ENCODE measurements at regions not wholly inside any gene's neighbourhood (a gene's known extent, or its start where the extent isn't known, plus 50 kb on each side); places are given as distances from the start of the nearest gene placed in this dataset.

DNA sequence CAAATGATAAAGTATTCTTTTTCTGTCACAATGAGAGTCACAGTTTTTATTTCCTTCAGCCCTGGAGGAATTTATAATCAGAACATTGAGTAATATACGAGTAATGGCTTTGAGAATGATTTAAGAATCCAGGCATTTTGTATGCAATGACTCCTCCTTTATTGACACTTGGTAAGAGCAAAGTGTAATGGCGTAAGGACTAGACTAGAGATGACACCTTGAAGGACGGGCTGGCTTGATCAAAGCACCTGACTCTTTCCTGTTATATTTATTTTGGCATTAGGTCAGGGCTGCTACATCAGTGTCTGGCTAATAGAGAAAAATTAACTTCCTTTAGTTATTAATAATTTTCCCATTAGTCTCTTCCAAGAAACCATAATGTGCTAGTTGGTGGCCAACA is 482.4 kb upstream of the GCFC2 start:
- no TSS peak for BruUV-seq (replicated peaks)
- CTCF ChIA-PET: interaction anchor here (1.3 kb wide), 1 partner anchor 406 kb away, joined by 6 read pairs; no protein-coding TSS in a partner anchor
- DNase-seq (ENCODE audit: unreplicated experiment): no peak

DNA sequence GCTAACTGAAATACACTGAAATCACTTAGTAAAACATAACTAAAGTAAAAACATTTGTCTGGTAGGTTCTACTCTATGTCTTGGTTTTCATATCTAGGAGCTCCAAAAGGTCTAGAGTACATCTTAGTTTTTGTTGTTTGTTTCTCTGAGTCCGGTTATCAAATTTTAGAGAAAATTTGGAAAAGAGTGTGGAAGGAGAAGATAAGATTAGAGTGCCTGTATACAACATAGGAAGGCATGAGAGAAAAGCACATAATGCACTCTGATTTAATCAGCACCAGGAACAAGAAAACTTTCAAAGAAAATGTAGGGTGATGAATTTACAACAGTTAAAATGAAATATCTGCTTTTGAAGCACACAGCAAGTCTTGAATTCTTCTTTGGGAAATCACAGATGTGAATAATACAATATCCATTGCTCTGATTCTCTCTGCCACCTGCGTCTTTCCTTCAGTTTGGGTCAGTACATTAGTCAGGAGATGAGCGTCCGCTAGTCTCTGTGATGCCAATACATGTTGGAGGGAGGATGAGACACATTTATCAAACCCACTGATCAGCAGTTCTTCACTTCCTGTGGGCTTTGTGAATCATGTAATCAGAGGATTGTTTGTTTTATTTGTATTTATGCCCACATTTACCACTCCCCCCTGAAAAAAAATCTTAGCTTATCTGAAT is 477.8 kb upstream of the GCFC2 start:
- Mint-ChIP-seq H3K4me1 (ENCODE audit: insufficient read depth, unreplicated experiment) (peaks cover 10% of the 10 kb centered on the region), H3K4me3 (ENCODE audit: unreplicated experiment) (no peak overlapping the region), H3K27me3 (ENCODE audit: insufficient read depth, unreplicated experiment) (peaks cover 7% of the 10 kb centered on the region), H3K9me3 (ENCODE audit: unreplicated experiment) (no peaks in the 10 kb centered on the region), H3K36me3 (ENCODE audit: insufficient read depth, unreplicated experiment) (no peaks in the 10 kb centered on the region), H3K27ac (ENCODE audit: low read depth, unreplicated experiment) (no peak overlapping the region)
- no peak for DNase-seq (ENCODE audit: unreplicated experiment)
- POLR2A ChIA-PET: no interaction called here
- intact Hi-C loops (cut with micrococcal nuclease): no loop called here
- CTCF ChIA-PET: interaction anchor here (2.0 kb wide), 1 partner anchor 9 kb away, joined by 11 read pairs; no protein-coding TSS in a partner anchor
- TF ChIP-seq, protein P1, sequence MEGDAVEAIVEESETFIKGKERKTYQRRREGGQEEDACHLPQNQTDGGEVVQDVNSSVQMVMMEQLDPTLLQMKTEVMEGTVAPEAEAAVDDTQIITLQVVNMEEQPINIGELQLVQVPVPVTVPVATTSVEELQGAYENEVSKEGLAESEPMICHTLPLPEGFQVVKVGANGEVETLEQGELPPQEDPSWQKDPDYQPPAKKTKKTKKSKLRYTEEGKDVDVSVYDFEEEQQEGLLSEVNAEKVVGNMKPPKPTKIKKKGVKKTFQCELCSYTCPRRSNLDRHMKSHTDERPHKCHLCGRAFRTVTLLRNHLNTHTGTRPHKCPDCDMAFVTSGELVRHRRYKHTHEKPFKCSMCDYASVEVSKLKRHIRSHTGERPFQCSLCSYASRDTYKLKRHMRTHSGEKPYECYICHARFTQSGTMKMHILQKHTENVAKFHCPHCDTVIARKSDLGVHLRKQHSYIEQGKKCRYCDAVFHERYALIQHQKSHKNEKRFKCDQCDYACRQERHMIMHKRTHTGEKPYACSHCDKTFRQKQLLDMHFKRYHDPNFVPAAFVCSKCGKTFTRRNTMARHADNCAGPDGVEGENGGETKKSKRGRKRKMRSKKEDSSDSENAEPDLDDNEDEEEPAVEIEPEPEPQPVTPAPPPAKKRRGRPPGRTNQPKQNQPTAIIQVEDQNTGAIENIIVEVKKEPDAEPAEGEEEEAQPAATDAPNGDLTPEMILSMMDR (IDR thresholded peaks at IDR 0.05; ENCODE audit: unreplicated experiment): no peak
- no TSS peak for BruUV-seq (replicated peaks)

More for the DNA sequence above, 482.4 kb upstream of the GCFC2 start:
- POLR2A ChIA-PET: no interaction called here
- TF ChIP-seq, protein P1 (IDR thresholded peaks at IDR 0.05; ENCODE audit: unreplicated experiment): no peak
- H3K27ac Mint-ChIP-seq (ENCODE audit: low read depth, unreplicated experiment): no peak overlapping the region
- intact Hi-C loops (cut with micrococcal nuclease): loop anchor here (10.0 kb wide), 1 partner anchor 468 kb away; no protein-coding TSS in a partner anchor
- H3K4me3 Mint-ChIP-seq (ENCODE audit: unreplicated experiment): no peak overlapping the region
- no peaks in the 10 kb centered on the region for H3K4me1 Mint-ChIP-seq (ENCODE audit: insufficient read depth, unreplicated experiment)
- no peaks in the 10 kb centered on the region for H3K9me3 Mint-ChIP-seq (ENCODE audit: unreplicated experiment)
- H3K27me3 Mint-ChIP-seq (ENCODE audit: insufficient read depth, unreplicated experiment): peaks cover 7% of the 10 kb centered on the region
- H3K36me3 Mint-ChIP-seq (ENCODE audit: insufficient read depth, unreplicated experiment): no peaks in the 10 kb centered on the region

DNA sequence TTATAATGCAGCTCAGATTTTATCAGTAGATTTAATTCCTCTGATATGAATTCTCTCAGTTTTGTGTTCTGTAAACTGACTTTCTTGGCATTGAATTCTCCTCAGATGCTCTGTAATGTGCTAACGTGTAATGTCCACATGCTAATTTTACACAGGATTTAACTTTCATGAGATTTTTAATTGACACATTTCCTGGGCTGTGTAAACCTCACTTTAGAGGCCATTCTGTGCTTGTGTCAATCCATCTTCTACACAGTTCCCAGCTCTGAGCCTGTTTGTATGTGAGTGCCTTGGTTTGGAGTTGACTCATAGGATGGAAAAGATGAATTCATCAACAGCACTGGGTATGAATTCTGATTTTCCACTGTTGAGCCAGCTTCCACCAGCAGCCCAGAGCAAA is 476.7 kb upstream of the GCFC2 start:
- intact Hi-C loops (cut with micrococcal nuclease): no loop called here
- no peak overlapping the region for H3K27ac Mint-ChIP-seq (ENCODE audit: low read depth, unreplicated experiment)
- BruUV-seq (replicated peaks): no TSS peak
- no peaks in the 10 kb centered on the region for H3K9me3 Mint-ChIP-seq (ENCODE audit: unreplicated experiment)
- H3K4me1 Mint-ChIP-seq (ENCODE audit: insufficient read depth, unreplicated experiment): peaks cover 10% of the 10 kb centered on the region
- CTCF ChIA-PET: interaction anchor here (2.0 kb wide), 1 partner anchor 11 kb away, joined by 11 read pairs; no protein-coding TSS in a partner anchor
- H3K4me3 Mint-ChIP-seq (ENCODE audit: unreplicated experiment): no peak overlapping the region
- POLR2A ChIA-PET: no interaction called here
- DNase-seq (ENCODE audit: unreplicated experiment): no peak
- peaks cover 6% of the 10 kb centered on the region for H3K27me3 Mint-ChIP-seq (ENCODE audit: insufficient read depth, unreplicated experiment)
- H3K36me3 Mint-ChIP-seq (ENCODE audit: insufficient read depth, unreplicated experiment): no peaks in the 10 kb centered on the region
- TF ChIP-seq, protein P1 (IDR thresholded peaks at IDR 0.05; ENCODE audit: unreplicated experiment): no peak

DNA sequence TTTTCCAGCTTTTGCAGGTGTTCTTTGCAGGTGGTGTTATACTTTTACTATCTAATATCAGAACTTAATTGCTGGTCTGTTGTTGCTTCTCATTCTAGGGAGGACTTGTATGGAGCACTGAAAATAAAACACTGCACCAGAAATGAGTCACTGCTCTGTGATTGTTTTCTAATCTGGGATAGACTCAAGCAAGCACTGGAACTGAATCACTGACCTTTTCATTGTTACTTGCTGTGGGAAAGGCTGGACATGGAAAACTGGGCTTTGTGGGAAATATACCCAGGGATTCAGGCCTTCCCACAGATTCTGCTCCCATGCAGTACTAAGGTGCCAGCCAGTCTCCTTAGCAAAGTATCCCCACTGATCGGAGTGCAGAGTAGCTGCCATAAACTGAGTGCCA is 470.0 kb upstream of the GCFC2 start:
- no TSS peak for BruUV-seq (replicated peaks)
- CTCF ChIA-PET: interaction anchor here (1.3 kb wide), 1 partner anchor 17 kb away, joined by 3 read pairs; no protein-coding TSS in a partner anchor
- no peak overlapping the region for H3K4me3 Mint-ChIP-seq (ENCODE audit: unreplicated experiment)
- no peaks in the 10 kb centered on the region for H3K27me3 Mint-ChIP-seq (ENCODE audit: insufficient read depth, unreplicated experiment)
- no peaks in the 10 kb centered on the region for H3K36me3 Mint-ChIP-seq (ENCODE audit: insufficient read depth, unreplicated experiment)
- POLR2A ChIA-PET: no interaction called here
- DNase-seq (ENCODE audit: unreplicated experiment): peak; percentile 13
- intact Hi-C loops (cut with micrococcal nuclease): no loop called here
- peaks cover 33% of the 10 kb centered on the region for H3K9me3 Mint-ChIP-seq (ENCODE audit: unreplicated experiment)
- H3K4me1 Mint-ChIP-seq (ENCODE audit: insufficient read depth, unreplicated experiment): peaks cover 2% of the 10 kb centered on the region
- peak overlapping the region; percentile 27 for H3K27ac Mint-ChIP-seq (ENCODE audit: low read depth, unreplicated experiment)
- TF ChIP-seq, protein P1 (IDR thresholded peaks at IDR 0.05; ENCODE audit: unreplicated experiment): no peak

All from MCF 10A (cell line).